Type B pancreatic cell (in vitro differentiated cells): ENCODE measurements at regions not wholly inside any gene's neighbourhood (a gene's known extent, or its start where the extent isn't known, plus 50 kb on each side); places are given as distances from the start of the nearest gene placed in this dataset.

ENCODE experiments used
- DNase-seq: peaks from one replicate; pipeline ENCODE4 v3.0.0; 2021; ENCODE audit warnings: mixed read lengths; ENCODE audit not compliant: unreplicated experiment; ENCODE audit errors: extremely low spot score
- H3K27ac Mint-ChIP-seq: 2 replicates; pipeline ENCODE4 v1.8.0; 2021; ENCODE audit warnings: mild to moderate bottlenecking, mixed read lengths
- H3K27me3 Mint-ChIP-seq: 2 replicates; pipeline ENCODE4 v1.8.0; 2021; ENCODE audit warnings: mixed read lengths
- H3K36me3 Mint-ChIP-seq: 2 replicates; pipeline ENCODE4 v1.8.0; 2021; ENCODE audit warnings: mixed read lengths
- H3K4me1 Mint-ChIP-seq: one replicate; pipeline ENCODE4 v1.8.0; 2021; ENCODE audit warnings: mixed read lengths; ENCODE audit not compliant: unreplicated experiment
- H3K4me3 Mint-ChIP-seq: 2 replicates; pipeline ENCODE4 v1.8.0; 2021; ENCODE audit warnings: mild to moderate bottlenecking, mixed read lengths
- H3K9me3 Mint-ChIP-seq: 2 replicates; pipeline ENCODE4 v1.8.0; 2021; ENCODE audit warnings: mixed read lengths
- TF ChIP-seq, protein P1 (sequence below): fragments of 200-600 bp; sonication (generic); conservative IDR thresholded peaks from 2 replicates; pipeline ENCODE4 v1.5.0; 2021; ENCODE audit warnings: antibody characterized with exemption, mild to moderate bottlenecking

DNA sequence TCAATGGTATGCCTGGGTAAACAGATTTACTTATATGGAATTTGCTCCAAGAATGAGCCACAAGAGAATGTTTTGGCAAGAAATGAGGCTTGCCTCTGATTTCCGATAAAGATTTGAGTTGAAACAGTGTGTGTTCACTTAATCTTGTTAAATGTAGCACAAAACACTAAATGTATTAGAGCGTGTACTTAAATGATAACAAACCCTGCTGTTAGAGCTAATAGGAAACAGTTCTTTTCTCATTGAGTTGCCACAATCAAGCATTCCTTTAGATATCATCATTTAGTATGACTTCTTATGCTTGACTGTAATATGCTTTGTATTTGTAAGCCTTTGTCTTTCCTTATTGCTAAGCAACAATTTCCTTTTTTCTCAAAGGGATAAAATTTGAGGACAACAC, 353.6 kb upstream of the ZNF717 start:
- no peak for DNase-seq

DNA sequence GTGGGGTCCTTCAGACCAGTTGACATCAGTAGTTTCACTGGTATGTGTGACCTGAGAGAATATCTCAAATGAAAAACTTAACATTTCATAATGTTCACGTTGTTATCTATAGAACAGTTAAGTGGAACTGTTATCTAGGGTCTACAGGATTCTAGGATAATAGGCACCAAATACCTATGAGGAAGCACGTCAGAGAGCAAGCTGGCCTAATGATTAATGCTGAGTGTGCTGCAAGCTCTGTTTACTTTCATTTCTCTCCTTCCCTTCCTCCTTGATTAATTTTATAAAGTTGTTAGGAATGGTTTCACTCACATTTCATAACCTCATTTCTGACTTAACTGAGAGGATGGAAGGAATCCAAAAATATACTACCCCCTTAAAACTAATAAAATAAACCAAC, 362.5 kb upstream of the ZNF717 start:
- no peaks in the 10 kb centered on the region for H3K36me3 Mint-ChIP-seq
- TF ChIP-seq, protein P1, sequence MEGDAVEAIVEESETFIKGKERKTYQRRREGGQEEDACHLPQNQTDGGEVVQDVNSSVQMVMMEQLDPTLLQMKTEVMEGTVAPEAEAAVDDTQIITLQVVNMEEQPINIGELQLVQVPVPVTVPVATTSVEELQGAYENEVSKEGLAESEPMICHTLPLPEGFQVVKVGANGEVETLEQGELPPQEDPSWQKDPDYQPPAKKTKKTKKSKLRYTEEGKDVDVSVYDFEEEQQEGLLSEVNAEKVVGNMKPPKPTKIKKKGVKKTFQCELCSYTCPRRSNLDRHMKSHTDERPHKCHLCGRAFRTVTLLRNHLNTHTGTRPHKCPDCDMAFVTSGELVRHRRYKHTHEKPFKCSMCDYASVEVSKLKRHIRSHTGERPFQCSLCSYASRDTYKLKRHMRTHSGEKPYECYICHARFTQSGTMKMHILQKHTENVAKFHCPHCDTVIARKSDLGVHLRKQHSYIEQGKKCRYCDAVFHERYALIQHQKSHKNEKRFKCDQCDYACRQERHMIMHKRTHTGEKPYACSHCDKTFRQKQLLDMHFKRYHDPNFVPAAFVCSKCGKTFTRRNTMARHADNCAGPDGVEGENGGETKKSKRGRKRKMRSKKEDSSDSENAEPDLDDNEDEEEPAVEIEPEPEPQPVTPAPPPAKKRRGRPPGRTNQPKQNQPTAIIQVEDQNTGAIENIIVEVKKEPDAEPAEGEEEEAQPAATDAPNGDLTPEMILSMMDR, result no peak
- DNase-seq, result no peak
- H3K9me3 Mint-ChIP-seq, result no peaks in the 10 kb centered on the region
- no peak overlapping the region for H3K4me3 Mint-ChIP-seq
- no peaks in the 10 kb centered on the region for H3K27me3 Mint-ChIP-seq
- no peaks in the 10 kb centered on the region for H3K4me1 Mint-ChIP-seq
- no peak overlapping the region for H3K27ac Mint-ChIP-seq

More for the DNA sequence above, 353.6 kb upstream of the ZNF717 start:
- Mint-ChIP-seq H3K9me3 (no peaks in the 10 kb centered on the region), H3K27ac (no peak overlapping the region), H3K4me1 (peaks cover 10% of the 10 kb centered on the region), H3K27me3 (no peaks in the 10 kb centered on the region), H3K36me3 (no peaks in the 10 kb centered on the region), H3K4me3 (no peak overlapping the region)
- TF ChIP-seq, protein P1, result no peak

DNA sequence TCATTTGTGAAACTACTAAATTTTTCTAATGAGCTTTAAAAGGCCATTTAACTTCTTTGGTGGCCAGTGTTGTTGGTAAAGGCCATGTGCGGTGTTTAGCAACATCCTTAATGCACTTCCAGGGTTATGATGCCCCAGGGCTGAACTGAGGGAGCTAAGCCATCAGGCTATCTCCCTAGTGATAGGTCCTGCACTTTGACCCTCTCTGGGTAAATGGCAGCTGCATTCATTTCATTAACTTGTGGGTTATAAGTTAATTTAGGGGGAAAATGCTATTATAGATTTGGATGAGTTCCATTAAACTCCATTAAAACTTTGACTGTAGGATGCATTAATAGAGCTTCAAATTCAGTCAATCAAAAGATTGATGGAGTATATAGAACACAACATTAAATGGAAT, 366.7 kb upstream of the ZNF717 start:
- no peaks in the 10 kb centered on the region for H3K27me3 Mint-ChIP-seq
- H3K9me3 Mint-ChIP-seq, result no peaks in the 10 kb centered on the region
- no peak for DNase-seq
- no peaks in the 10 kb centered on the region for H3K4me1 Mint-ChIP-seq
- H3K36me3 Mint-ChIP-seq, result no peaks in the 10 kb centered on the region
- TF ChIP-seq, protein P1, result no peak
- no peak overlapping the region for H3K4me3 Mint-ChIP-seq
- H3K27ac Mint-ChIP-seq, result no peak overlapping the region

DNA sequence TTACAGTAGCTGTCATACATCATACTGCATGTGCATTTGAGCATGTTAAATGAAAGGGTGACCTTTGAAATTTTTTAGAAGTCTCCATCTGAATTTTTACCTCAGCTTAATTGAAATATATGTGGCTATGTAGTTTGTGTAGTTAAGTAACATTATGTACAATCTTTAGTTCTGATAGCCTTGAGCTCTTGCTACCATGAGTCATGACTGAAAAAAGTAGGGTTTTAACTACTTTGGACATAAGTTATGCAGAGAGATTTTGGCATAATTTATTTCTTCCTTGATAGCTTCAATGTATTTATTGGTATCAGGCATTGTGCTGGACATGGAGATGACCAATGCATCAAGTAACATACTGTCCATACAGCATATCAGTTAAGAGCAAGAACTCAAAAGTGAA, 376.5 kb upstream of the ZNF717 start:
- Mint-ChIP-seq H3K4me3 (no peak overlapping the region), H3K27me3 (no peaks in the 10 kb centered on the region), H3K9me3 (no peaks in the 10 kb centered on the region), H3K4me1 (no peaks in the 10 kb centered on the region), H3K36me3 (no peaks in the 10 kb centered on the region), H3K27ac (no peak overlapping the region)
- DNase-seq, result no peak
- TF ChIP-seq, protein P1, result no peak

DNA sequence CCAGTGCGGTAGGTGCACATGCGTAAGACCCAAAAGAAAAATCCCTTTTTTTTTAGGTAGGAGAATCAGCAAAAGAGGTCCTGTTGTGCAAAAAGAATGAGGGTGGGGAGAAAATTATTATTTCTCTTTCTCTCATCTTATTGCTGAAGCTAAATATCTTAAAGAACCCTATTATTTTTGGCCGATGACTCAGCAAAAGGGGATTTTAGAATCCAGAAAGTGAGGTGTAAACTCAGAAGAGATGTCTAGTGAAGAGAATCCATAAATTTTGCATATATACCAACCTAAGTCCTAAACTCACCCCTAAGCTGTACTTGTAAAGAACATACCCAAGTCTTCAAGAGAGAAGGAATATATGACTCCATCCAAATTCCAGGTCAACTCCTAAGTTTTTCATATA, 386.3 kb upstream of the ZNF717 start:
- Mint-ChIP-seq H3K36me3 (no peaks in the 10 kb centered on the region), H3K27ac (no peak overlapping the region), H3K9me3 (no peaks in the 10 kb centered on the region), H3K4me3 (no peak overlapping the region), H3K27me3 (no peaks in the 10 kb centered on the region), H3K4me1 (no peaks in the 10 kb centered on the region)
- DNase-seq, result no peak
- TF ChIP-seq, protein P1, result no peak

DNA sequence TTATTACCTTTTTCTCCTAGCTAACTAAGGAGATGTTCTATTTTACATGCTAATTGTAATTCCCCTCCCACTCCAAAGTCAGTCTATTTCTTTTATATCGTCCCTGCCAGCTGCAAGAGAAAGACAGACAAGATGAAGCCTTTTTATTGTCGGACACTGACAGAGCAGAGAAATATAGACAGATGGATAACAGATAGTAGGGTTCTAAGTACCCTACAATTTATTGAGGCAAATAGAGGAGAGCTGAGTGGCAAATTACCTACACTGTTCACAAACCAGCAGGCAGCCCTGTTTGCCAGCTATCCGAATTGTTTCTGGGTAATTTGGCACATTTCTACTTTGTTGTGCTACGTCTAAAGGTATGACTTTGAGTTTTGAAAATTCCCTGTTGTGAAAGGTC, 392.3 kb upstream of the ZNF717 start:
- Mint-ChIP-seq H3K4me3 (no peak overlapping the region), H3K4me1 (no peaks in the 10 kb centered on the region), H3K9me3 (no peaks in the 10 kb centered on the region), H3K27ac (no peak overlapping the region), H3K27me3 (no peaks in the 10 kb centered on the region), H3K36me3 (no peaks in the 10 kb centered on the region)
- TF ChIP-seq, protein P1, result no peak
- DNase-seq, result no peak
